ENCODE measurements at regions not wholly inside any gene's neighbourhood (a gene's known extent, or its start where the extent isn't known, plus 50 kb on each side); places are given as distances from the start of the nearest gene placed in this dataset.

- Histone ChIP-seq H3K79me2 (ENCODE audit: control insufficient read depth, insufficient read depth, low read length) (no peaks in the 10 kb centered on the region), H3K27ac (ENCODE audit: insufficient read depth, low read depth, low read length) (no peak overlapping the region), H3K36me3 (ENCODE audit: control insufficient read depth in 2 of 2, extremely low read depth in 1 of 2, insufficient read depth in 2 of 2, low read length in 2 of 2) (no peaks in the 10 kb centered on the region), H3K27me3 (ENCODE audit: control insufficient read depth in 2 of 2, insufficient read depth in 2 of 2, low read length in 2 of 2) (no peaks in the 10 kb centered on the region), H3K4me3 (replicated peaks in 1 of 3; ENCODE audit: insufficient read depth in 1 of 3, low read depth in 1 of 3, low read length in 3 of 3) (no peak overlapping the region), H3K4me1 (ENCODE audit: control insufficient read depth, extremely low read depth, insufficient read depth, low read length) (no peaks in the 10 kb centered on the region), H3K4me2 (ENCODE audit: insufficient read depth, low read length) (no peak overlapping the region), H3K9ac (replicated peaks; ENCODE audit: extremely low read depth, insufficient read depth, low read length) (no peak overlapping the region), H4K20me1 (replicated peaks; ENCODE audit: control insufficient read depth, extremely low read depth, insufficient read depth, low read length) (no peaks in the 10 kb centered on the region), H2AFZ (ENCODE audit: low read depth, low read length) (no peak overlapping the region), H3K9me1 (replicated peaks; ENCODE audit: control insufficient read depth, extremely low read depth, insufficient read depth, low read length) (no peaks in the 10 kb centered on the region), H3K9me3 (replicated peaks; ENCODE audit: control insufficient read depth, insufficient read depth, low read length) (no peaks in the 10 kb centered on the region)
- DNase-seq (ENCODE audit: low read depth, low spot score): no peak
- intact Hi-C loops (cut with micrococcal nuclease) (no loop called here), dilution Hi-C loops (cut with MboI; ENCODE audit: extremely low pct_ligation_motif_present, low sequenced_read_pairs) (no loop called here)
- ChIA-PET CTCF (interaction anchor here (1.3 kb wide), 1 partner anchor 21 kb away, joined by 5 read pairs; no protein-coding TSS in a partner anchor), POLR2A (no interaction called here)
- no peak for FAIRE-seq
- TF ChIP-seq MAX (IDR thresholded peaks at IDR 0.05; ENCODE audit: insufficient read depth, insufficient read length) (no peak), POLR2A (IDR thresholded peaks at IDR 0.05; ENCODE audit: low read depth, low read length) (no peak), CTCF (IDR thresholded peaks at IDR 0.05; ENCODE audit: extremely low read depth in 1 of 2, insufficient read depth in 1 of 2, low read depth in 1 of 2, low read length in 2 of 2) (no peak), POLR2AphosphoS5 (IDR thresholded peaks at IDR 0.05; ENCODE audit: insufficient read depth, low read depth, low read length) (no peak), EZH2 (IDR thresholded peaks at IDR 0.05; ENCODE audit: borderline replicate concordance, low read depth, low read length, severe bottlenecking) (no peak), JUN (IDR thresholded peaks at IDR 0.05; ENCODE audit: borderline replicate concordance, insufficient read depth, insufficient read length, low read depth) (no peak), FOS (IDR thresholded peaks at IDR 0.05; ENCODE audit: borderline replicate concordance, insufficient read depth, low read length) (no peak), MYC (IDR thresholded peaks at IDR 0.05; ENCODE audit: low read depth, low read length) (no peak), GATA2 (IDR thresholded peaks at IDR 0.05; ENCODE audit: insufficient read depth, insufficient read length, low read depth, low read length) (no peak)
- no TSS peak for BruUV-seq (replicated peaks)
Measured at GRCh38 chr1:62386351-62387121, 50.3 kb upstream of the USP1 start.
